PC-3 (cell line): ENCODE measurements at regions not wholly inside any gene's neighbourhood (a gene's known extent, or its start where the extent isn't known, plus 50 kb on each side); places are given as distances from the start of the nearest gene placed in this dataset.

Experiments
- ATAC-seq: fragments of 200-7000 bp; cut with Tn5 transposase; 2 replicates; pipeline ENCODE4 v1.9.1; 2020; ENCODE audit warnings: mild to moderate bottlenecking, moderate library complexity
- BruUV-seq: library from RNA; stranded (reverse); fragments of 400-500 nt; replicated peaks from 2 replicates; lab custom pipeline; 2021; lab: Mats Ljungman, UMichigan
- CTCF ChIA-PET: fragments of 300-600 bp; sonication (Branson Sonifier 250); formaldehyde crosslinking; loops from one replicate; lab custom pipeline; 2022; ENCODE audit warnings: antibody characterized with exemption; lab: Charles Lee
- POLR2A ChIA-PET: fragments of 300-600 bp; sonication (Branson Sonifier 250); formaldehyde crosslinking; loops from one replicate; lab custom pipeline; 2022; ENCODE audit warnings: antibody characterized with exemption; ENCODE audit not compliant: unreplicated experiment; lab: Charles Lee
- DNase-seq: peaks from one replicate; pipeline ENCODE4 v3.0.0-alpha.2; 2015
- H2AFZ ChIP-seq: fragments of 300-600 bp; sonication (generic); 2 replicates; pipeline ENCODE4 v1.6.0; 2016; ENCODE audit warnings: antibody characterized with exemption, low read length
- H3F3A ChIP-seq: fragments of 300-600 bp; sonication (generic); one replicate; pipeline ENCODE4 v1.6.0; 2017; ENCODE audit warnings: antibody characterized with exemption, low read length, control low read depth, mild to moderate bottlenecking; ENCODE audit not compliant: unreplicated experiment
- H3K27ac ChIP-seq: fragments of 300-600 bp; sonication (generic); 2 replicates; pipeline ENCODE4 v1.5.1; 2016; ENCODE audit warnings: mild to moderate bottlenecking, low read length
- H3K27me3 ChIP-seq: fragments of 300-600 bp; sonication (generic); 2 replicates; pipeline ENCODE4 v1.6.1; 2016; ENCODE audit warnings: low read length, mixed read lengths
- H3K36me3 ChIP-seq: fragments of 300-600 bp; sonication (generic); 2 replicates; pipeline ENCODE4 v1.6.1; 2016; ENCODE audit warnings: low read depth, mixed run types, low read length, mixed read lengths
- H3K4me1 ChIP-seq: fragments of 300-600 bp; sonication (generic); 2 replicates; pipeline ENCODE4 v1.5.1; 2016; ENCODE audit warnings: low read length; ENCODE audit not compliant: insufficient read depth
- H3K4me2 ChIP-seq: fragments of 300-600 bp; sonication (generic); 2 replicates; pipeline ENCODE4 v1.6.0; 2016; ENCODE audit warnings: low read length
- H3K4me3 ChIP-seq: fragments of 300-600 bp; sonication (generic); 2 replicates; pipeline ENCODE4 v1.5.1; 2016; ENCODE audit warnings: mild to moderate bottlenecking, low read length, mixed read lengths
- H3K79me2 ChIP-seq: fragments of 300-600 bp; sonication (generic); 2 replicates; pipeline ENCODE4 v1.6.1; 2017; ENCODE audit warnings: low read length, mixed read lengths
- H3K9ac ChIP-seq: fragments of 300-600 bp; sonication (generic); 2 replicates; pipeline ENCODE4 v1.6.0; 2016; ENCODE audit warnings: mild to moderate bottlenecking, low read length
- H3K9me2 ChIP-seq: fragments of 300-600 bp; sonication (generic); replicated peaks from 2 replicates; pipeline ENCODE4 v1.6.1; 2016; ENCODE audit warnings: mixed run types, low read length, mixed read lengths
- H3K9me3 ChIP-seq: fragments of 300-600 bp; sonication (generic); 2 replicates; pipeline ENCODE4 v1.6.1; 2016; ENCODE audit warnings: low read length, mixed read lengths
- H4K20me1 ChIP-seq: fragments of 300-600 bp; sonication (generic); 2 replicates; pipeline ENCODE4 v1.6.1; 2016; ENCODE audit warnings: low read length, mixed read lengths
- CTCF ChIP-seq: fragments of 300-600 bp; sonication (generic); conservative IDR thresholded peaks from 2 replicates; pipeline ENCODE4 v1.5.1; 2017; ENCODE audit warnings: antibody characterized with exemption, low read depth, mild to moderate bottlenecking, low read length
- EZH2 ChIP-seq: fragments of 300-600 bp; sonication (generic); IDR thresholded peaks from one replicate; pipeline ENCODE4 v1.6.1; 2017; ENCODE audit warnings: antibody characterized with exemption, mild to moderate bottlenecking, low read length; ENCODE audit not compliant: unreplicated experiment
- EZH2phosphoT487 ChIP-seq: fragments of 300-600 bp; sonication (generic); IDR thresholded peaks from 2 replicates; pipeline ENCODE4 v1.6.1; 2018; ENCODE audit warnings: mild to moderate bottlenecking, antibody characterized with exemption, low read length, borderline replicate concordance
- intact Hi-C: fragments of 100-400 bp; cut with micrococcal nuclease; formaldehyde crosslinking; loops from 2 replicates; pipeline ENCODE4 v1.9.0; 2023

DNA sequence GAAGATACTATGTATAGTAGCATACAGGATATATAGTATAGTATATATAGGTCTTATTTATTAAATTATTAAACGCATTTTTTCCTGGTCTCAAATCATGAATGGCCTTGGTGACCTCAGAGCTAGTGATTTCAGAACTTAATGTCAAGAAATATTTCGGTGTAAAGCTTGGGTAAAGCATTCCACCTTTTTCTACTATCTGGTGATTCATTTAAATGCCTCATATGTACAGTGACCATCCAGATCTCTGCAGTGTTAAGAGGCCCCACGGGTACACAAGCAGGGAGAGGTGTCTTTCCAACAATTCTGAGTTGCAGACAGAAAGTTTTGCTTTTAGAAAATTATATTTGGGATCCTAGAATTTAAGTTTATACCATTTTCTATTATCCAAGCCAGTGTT lies 626.5 kb downstream of the PTPRC start:
- ATAC-seq, result no peak
- POLR2A ChIA-PET, result no interaction called here
- no peak overlapping the region for H3K4me2 ChIP-seq

GRCh38 chr1:199269241-199269640 lies 630.4 kb downstream of the PTPRC start:
- no peaks in the 10 kb centered on the region for H3K27me3 ChIP-seq
- no TSS peak for BruUV-seq
- no peaks in the 10 kb centered on the region for H3K9me2 ChIP-seq
- no peak overlapping the region for H3K4me3 ChIP-seq
- no peaks in the 10 kb centered on the region for H3K79me2 ChIP-seq
- ATAC-seq, result no peak
- no peaks in the 10 kb centered on the region for H3K36me3 ChIP-seq
- intact Hi-C loops, result no loop called here
- H3K4me1 ChIP-seq, result peaks cover 30% of the 10 kb centered on the region
- ChIA-PET CTCF (no interaction called here), POLR2A (no interaction called here)
- H4K20me1 ChIP-seq, result no peaks in the 10 kb centered on the region
- no peak overlapping the region for H3K9ac ChIP-seq
- DNase-seq, result no peak
- peaks cover 9% of the 10 kb centered on the region for H3F3A ChIP-seq
- H2AFZ ChIP-seq, result no peak overlapping the region
- H3K27ac ChIP-seq, result no peak overlapping the region
- no peak overlapping the region for H3K4me2 ChIP-seq
- no peak for TF ChIP-seq EZH2phosphoT487
- no peak for TF ChIP-seq EZH2
- no peak for TF ChIP-seq CTCF
- no peaks in the 10 kb centered on the region for H3K9me3 ChIP-seq

More for the DNA sequence above, 626.5 kb downstream of the PTPRC start:
- intact Hi-C loops, result no loop called here
- Histone ChIP-seq H3K9me2 (no peaks in the 10 kb centered on the region), H4K20me1 (no peaks in the 10 kb centered on the region), H3K9me3 (no peaks in the 10 kb centered on the region), H3F3A (no peaks in the 10 kb centered on the region), H3K27me3 (no peaks in the 10 kb centered on the region), H3K4me1 (no peaks in the 10 kb centered on the region), H3K9ac (no peak overlapping the region), H2AFZ (no peak overlapping the region), H3K27ac (no peak overlapping the region), H3K79me2 (no peaks in the 10 kb centered on the region), H3K4me3 (no peak overlapping the region), H3K36me3 (no peaks in the 10 kb centered on the region)
- no TSS peak for BruUV-seq
- CTCF ChIA-PET, result no interaction called here
- no peak for DNase-seq
- TF ChIP-seq EZH2phosphoT487 (no peak), EZH2 (no peak), CTCF (no peak)

- peaks cover 9% of the 10 kb centered on the region for H3F3A ChIP-seq
- peak; percentile 26 for ATAC-seq
These were observed 633.3 kb downstream of the PTPRC start for GRCh38 chr1:199272139-199272544.

More at GRCh38 chr1:199272139-199272544, 633.3 kb downstream of the PTPRC start:
- no peak overlapping the region for H3K4me3 ChIP-seq
- intact Hi-C loops, result loop anchor here (5.0 kb wide), 2 partner anchors 280 to 335 kb away; no protein-coding TSS in a partner anchor
- H3K79me2 ChIP-seq, result no peaks in the 10 kb centered on the region
- no TSS peak for BruUV-seq
- peak overlapping the region; percentile 74 for H3K27ac ChIP-seq
- TF ChIP-seq EZH2 (no peak), CTCF (no peak), EZH2phosphoT487 (no peak)
- ChIA-PET POLR2A (interaction anchor here (0.5 kb wide), 1 partner anchor 1117 kb away, joined by 6 read pairs; no protein-coding TSS in a partner anchor), CTCF (no interaction called here)
- H4K20me1 ChIP-seq, result no peaks in the 10 kb centered on the region
- no peak overlapping the region for H2AFZ ChIP-seq
- no peaks in the 10 kb centered on the region for H3K9me2 ChIP-seq
- peak overlapping the region; percentile 41 for H3K4me2 ChIP-seq
- peak; percentile 52 for DNase-seq
- H3K36me3 ChIP-seq, result no peaks in the 10 kb centered on the region
- no peak overlapping the region for H3K9ac ChIP-seq
- peaks cover 34% of the 10 kb centered on the region for H3K4me1 ChIP-seq
- H3K9me3 ChIP-seq, result no peaks in the 10 kb centered on the region
- H3K27me3 ChIP-seq, result no peaks in the 10 kb centered on the region
